ENCODE measurements at regions not wholly inside any gene's neighbourhood (a gene's known extent, or its start where the extent isn't known, plus 50 kb on each side); places are given as distances from the start of the nearest gene placed in this dataset.

GRCh38 chr10:3996697-3997096 is 211.7 kb upstream of the KLF6 start:
- H3K79me2 ChIP-seq (ENCODE audit: low read depth): no peaks in the 10 kb centered on the region
- TF ChIP-seq EZH2 (IDR thresholded peaks at IDR 0.05; ENCODE audit: low read depth) (no peak), CTCF (conservative IDR thresholded peaks at IDR 0.05) (no peak)
- no peaks in the 10 kb centered on the region for H4K20me1 ChIP-seq (ENCODE audit: insufficient read depth)
- H3K27ac ChIP-seq: no peak overlapping the region
- no peak overlapping the region for H3K4me2 ChIP-seq
- H3K9me2 ChIP-seq (ENCODE audit: insufficient read depth): no peaks in the 10 kb centered on the region
- DNase-seq: no peak
- intact Hi-C loops (cut with micrococcal nuclease; ENCODE audit: unreplicated experiment): no loop called here
- H3K36me3 ChIP-seq (ENCODE audit: low read depth): no peaks in the 10 kb centered on the region
- no peak overlapping the region for H2AFZ ChIP-seq
- ChIA-PET CTCF (no interaction called here), POLR2A (ENCODE audit: unreplicated experiment) (no interaction called here)
- H3K4me3 ChIP-seq: no peak overlapping the region
- no TSS peak for BruUV-seq (replicated peaks)
- no peaks in the 10 kb centered on the region for H3K27me3 ChIP-seq (ENCODE audit: insufficient read depth, low read depth)
- no peaks in the 10 kb centered on the region for H3K9me3 ChIP-seq (ENCODE audit: insufficient read depth, low read depth)
- H3K4me1 ChIP-seq (replicated peaks; ENCODE audit: insufficient read depth): no peaks in the 10 kb centered on the region
- no peaks in the 10 kb centered on the region for H3F3A ChIP-seq (ENCODE audit: insufficient read depth, low read depth)

GRCh38 chr10:3995302-3996210 is 210.5 kb upstream of the KLF6 start:
- no peak overlapping the region for H3K4me3 ChIP-seq
- H3K27ac ChIP-seq: no peak overlapping the region
- DNase-seq: no peak
- intact Hi-C loops (cut with micrococcal nuclease; ENCODE audit: unreplicated experiment): no loop called here
- ChIA-PET CTCF (no interaction called here), POLR2A (ENCODE audit: unreplicated experiment) (no interaction called here)
- H2AFZ ChIP-seq: no peak overlapping the region
- H3K4me2 ChIP-seq: no peak overlapping the region
- no peaks in the 10 kb centered on the region for H3K4me1 ChIP-seq (replicated peaks; ENCODE audit: insufficient read depth)
- no peaks in the 10 kb centered on the region for H4K20me1 ChIP-seq (ENCODE audit: insufficient read depth)
- no peaks in the 10 kb centered on the region for H3F3A ChIP-seq (ENCODE audit: insufficient read depth, low read depth)
- H3K27me3 ChIP-seq (ENCODE audit: insufficient read depth, low read depth): no peaks in the 10 kb centered on the region
- no peaks in the 10 kb centered on the region for H3K9me3 ChIP-seq (ENCODE audit: insufficient read depth, low read depth)
- no peaks in the 10 kb centered on the region for H3K9me2 ChIP-seq (ENCODE audit: insufficient read depth)
- no peaks in the 10 kb centered on the region for H3K36me3 ChIP-seq (ENCODE audit: low read depth)
- no TSS peak for BruUV-seq (replicated peaks)
- H3K79me2 ChIP-seq (ENCODE audit: low read depth): no peaks in the 10 kb centered on the region
- TF ChIP-seq CTCF (conservative IDR thresholded peaks at IDR 0.05): no peak
- no peak for TF ChIP-seq EZH2 (IDR thresholded peaks at IDR 0.05; ENCODE audit: low read depth)

- BruUV-seq (replicated peaks): no TSS peak
- intact Hi-C loops (cut with micrococcal nuclease; ENCODE audit: unreplicated experiment): no loop called here
Observed at GRCh38 chr10:3992382-3993178, 207.6 kb upstream of the KLF6 start.

More at GRCh38 chr10:3992382-3993178, 207.6 kb upstream of the KLF6 start:
- no peak overlapping the region for H2AFZ ChIP-seq
- no peaks in the 10 kb centered on the region for H3K9me3 ChIP-seq (ENCODE audit: insufficient read depth, low read depth)
- no peaks in the 10 kb centered on the region for H4K20me1 ChIP-seq (ENCODE audit: insufficient read depth)
- H3K9me2 ChIP-seq (ENCODE audit: insufficient read depth): no peaks in the 10 kb centered on the region
- H3K4me3 ChIP-seq: no peak overlapping the region
- no peaks in the 10 kb centered on the region for H3K27me3 ChIP-seq (ENCODE audit: insufficient read depth, low read depth)
- H3K4me1 ChIP-seq (replicated peaks; ENCODE audit: insufficient read depth): no peaks in the 10 kb centered on the region
- no peak for DNase-seq
- TF ChIP-seq CTCF (conservative IDR thresholded peaks at IDR 0.05) (no peak), EZH2 (IDR thresholded peaks at IDR 0.05; ENCODE audit: low read depth) (no peak)
- no peak overlapping the region for H3K4me2 ChIP-seq
- ChIA-PET CTCF (no interaction called here), POLR2A (ENCODE audit: unreplicated experiment) (no interaction called here)
- no peak overlapping the region for H3K27ac ChIP-seq
- H3F3A ChIP-seq (ENCODE audit: insufficient read depth, low read depth): no peaks in the 10 kb centered on the region
- H3K79me2 ChIP-seq (ENCODE audit: low read depth): no peaks in the 10 kb centered on the region
- H3K36me3 ChIP-seq (ENCODE audit: low read depth): no peaks in the 10 kb centered on the region
